Suprapubic skin (tissue), 3 donors: ENCODE measurements at regions not wholly inside any gene's neighbourhood (a gene's known extent, or its start where the extent isn't known, plus 50 kb on each side); places are given as distances from the start of the nearest gene placed in this dataset.

Source experiments
- CTCF ChIP-seq, 2 donors: fragments of 200-600 bp in 1 of 2; fragments of 450-650 bp in 1 of 2; sonication (generic) in 1 of 2; IDR thresholded peaks; one replicate each; pipeline ENCODE4 v1.5.1; 2016 to 2019; ENCODE audit warnings: antibody characterized with exemption in 2 of 2, mild to moderate bottlenecking in 1 of 2, moderate library complexity in 1 of 2
- EP300 ChIP-seq: sonication (generic); formaldehyde crosslinking; IDR thresholded peaks from one replicate; pipeline ENCODE4 v1.6.1; 2017; ENCODE audit warnings: antibody characterized with exemption

GRCh38 chr5:54362434-54362833 is 52.1 kb upstream of the ARL15 start:
- TF ChIP-seq CTCF (IDR thresholded peaks at IDR 0.05) (no peak), EP300 (no peak)
